Testis (tissue), 2 donors: ENCODE measurements at regions not wholly inside any gene's neighbourhood (a gene's known extent, or its start where the extent isn't known, plus 50 kb on each side); places are given as distances from the start of the nearest gene placed in this dataset.

Source experiments
- DNase-seq: peaks from one replicate; pipeline ENCODE4 v3.0.0-alpha.2; 2019
- H3K27ac ChIP-seq, 2 donors: fragments of 200-600 bp; sonication (generic); one replicate each; pipeline ENCODE4 v1.5.1; 2019
- H3K27me3 ChIP-seq: fragments of 200-600 bp; sonication (generic); one replicate; pipeline ENCODE4 v1.5.1; 2019
- H3K36me3 ChIP-seq: fragments of 200-600 bp; sonication (generic); one replicate; pipeline ENCODE4 v1.5.1; 2017; ENCODE audit warnings: low read depth; ENCODE audit errors: missing control alignments
- H3K4me1 ChIP-seq: fragments of 200-600 bp; sonication (generic); one replicate; pipeline ENCODE4 v1.5.1; 2019
- H3K4me3 ChIP-seq, 2 donors: fragments of 200-600 bp; sonication (generic); one replicate each; pipeline ENCODE4 v1.5.1; 2017 to 2019
- H3K9me3 ChIP-seq: fragments of 200-600 bp; sonication (generic); one replicate; pipeline ENCODE4 v1.5.1; 2017
- POLR2A ChIP-seq: fragments of 450-650 bp; IDR thresholded peaks from one replicate; pipeline ENCODE4 v1.6.1; 2017; ENCODE audit warnings: antibody characterized with exemption, mild to moderate bottlenecking, moderate library complexity
- WGBS, 2 donors: methylation state at CpG; one replicate each; pipeline ENCODE4 v1.1.5; 2018; 5-methylcytosine and 5-hydroxymethylcytosine counted together
- intact Hi-C: fragments of 100-400 bp; cut with DNase I; formaldehyde crosslinking; loops from one replicate; pipeline ENCODE4 v1.15.1; 2023; ENCODE audit warnings: low total_unique reads
- TF ChIP-seq, protein P1 (sequence below), 3 experiments: fragments of 450-650 bp in 2 of 3; fragments of 200-600 bp in 1 of 3; sonication (generic) in 1 of 3; IDR thresholded peaks; one replicate each; pipeline ENCODE4 v1.5.1; 2016 to 2019; ENCODE audit warnings: antibody characterized with exemption in 3 of 3, mild to moderate bottlenecking in 2 of 3, moderate library complexity in 1 of 3

DNA sequence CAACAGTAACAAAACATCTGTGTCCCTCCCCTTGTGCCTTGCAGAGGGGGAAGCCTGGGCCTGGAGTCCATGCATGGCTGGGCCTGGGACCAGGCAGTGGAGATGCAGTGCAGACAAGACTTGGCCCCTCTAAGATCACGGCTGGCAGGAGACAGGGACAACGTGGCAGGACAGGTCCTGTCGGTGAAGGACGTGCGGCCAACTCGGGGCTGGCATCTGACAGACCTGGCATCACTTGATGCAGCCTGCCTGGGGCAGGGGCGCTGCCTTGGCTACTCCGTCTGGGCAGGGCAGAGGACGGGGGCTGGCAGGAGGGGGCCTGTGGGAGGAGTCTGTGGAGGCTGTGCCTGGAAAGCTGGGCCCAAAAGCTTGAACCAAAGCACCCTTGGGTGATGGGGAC lies 112.1 kb downstream of the CPZ start:
- no peak overlapping the region for H3K27ac ChIP-seq
- WGBS, 2 donors: 80 to 89% methylated on average over 6 to 9 of the region's 9 CpGs
- H3K36me3 ChIP-seq: no peaks in the 10 kb centered on the region
- no peak for DNase-seq
- no peak overlapping the region for H3K4me3 ChIP-seq
- H3K27me3 ChIP-seq: no peaks in the 10 kb centered on the region
- H3K4me1 ChIP-seq: no peaks in the 10 kb centered on the region
- intact Hi-C loops: no loop called here
- no peaks in the 10 kb centered on the region for H3K9me3 ChIP-seq
- TF ChIP-seq, protein P1, sequence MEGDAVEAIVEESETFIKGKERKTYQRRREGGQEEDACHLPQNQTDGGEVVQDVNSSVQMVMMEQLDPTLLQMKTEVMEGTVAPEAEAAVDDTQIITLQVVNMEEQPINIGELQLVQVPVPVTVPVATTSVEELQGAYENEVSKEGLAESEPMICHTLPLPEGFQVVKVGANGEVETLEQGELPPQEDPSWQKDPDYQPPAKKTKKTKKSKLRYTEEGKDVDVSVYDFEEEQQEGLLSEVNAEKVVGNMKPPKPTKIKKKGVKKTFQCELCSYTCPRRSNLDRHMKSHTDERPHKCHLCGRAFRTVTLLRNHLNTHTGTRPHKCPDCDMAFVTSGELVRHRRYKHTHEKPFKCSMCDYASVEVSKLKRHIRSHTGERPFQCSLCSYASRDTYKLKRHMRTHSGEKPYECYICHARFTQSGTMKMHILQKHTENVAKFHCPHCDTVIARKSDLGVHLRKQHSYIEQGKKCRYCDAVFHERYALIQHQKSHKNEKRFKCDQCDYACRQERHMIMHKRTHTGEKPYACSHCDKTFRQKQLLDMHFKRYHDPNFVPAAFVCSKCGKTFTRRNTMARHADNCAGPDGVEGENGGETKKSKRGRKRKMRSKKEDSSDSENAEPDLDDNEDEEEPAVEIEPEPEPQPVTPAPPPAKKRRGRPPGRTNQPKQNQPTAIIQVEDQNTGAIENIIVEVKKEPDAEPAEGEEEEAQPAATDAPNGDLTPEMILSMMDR (IDR thresholded peaks at IDR 0.05): no peak
- no peak for TF ChIP-seq POLR2A

DNA sequence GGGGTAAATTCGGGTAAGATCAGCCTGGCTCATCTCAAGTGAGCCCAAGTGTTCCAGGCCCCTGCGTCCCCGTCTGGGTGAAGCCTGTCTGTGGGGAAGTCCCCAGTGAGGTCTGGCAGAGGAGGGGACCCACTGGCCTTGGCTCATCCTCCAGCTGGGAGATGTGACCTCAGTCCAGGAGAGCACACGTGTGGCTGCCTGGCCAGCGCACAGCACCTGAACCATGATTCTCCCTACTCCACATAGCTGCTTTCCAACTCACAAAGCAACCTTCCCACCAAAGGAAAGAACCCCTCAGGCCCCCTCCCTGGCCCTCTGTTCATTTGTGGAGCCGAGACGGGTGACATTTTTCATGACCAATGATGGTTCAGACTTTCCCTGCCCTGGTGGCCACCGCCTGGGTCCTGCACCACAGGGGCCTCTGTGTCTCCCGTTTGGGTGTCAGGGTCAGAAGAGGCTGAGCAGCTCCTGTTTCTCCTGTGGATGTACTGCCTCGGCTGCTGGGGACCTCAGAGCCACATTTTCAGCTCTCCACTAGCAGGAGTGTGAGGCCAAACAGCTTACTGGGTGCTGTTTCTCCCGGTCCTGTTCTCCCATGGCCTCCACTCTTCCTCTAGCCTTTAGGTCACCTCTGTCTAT lies 111.4 kb downstream of the CPZ start:
- intact Hi-C loops: no loop called here
- 62 to 70% methylated on average over 9 to 11 of the region's 11 CpGs for WGBS, 2 donors
- Histone ChIP-seq H3K9me3 (no peaks in the 10 kb centered on the region), H3K4me1 (no peaks in the 10 kb centered on the region), H3K27ac (no peak overlapping the region), H3K36me3 (no peaks in the 10 kb centered on the region), H3K4me3 (no peak overlapping the region), H3K27me3 (no peaks in the 10 kb centered on the region)
- TF ChIP-seq, protein P1 (IDR thresholded peaks at IDR 0.05): no peak
- no peak for TF ChIP-seq POLR2A
- DNase-seq: peak; percentile 5

DNA sequence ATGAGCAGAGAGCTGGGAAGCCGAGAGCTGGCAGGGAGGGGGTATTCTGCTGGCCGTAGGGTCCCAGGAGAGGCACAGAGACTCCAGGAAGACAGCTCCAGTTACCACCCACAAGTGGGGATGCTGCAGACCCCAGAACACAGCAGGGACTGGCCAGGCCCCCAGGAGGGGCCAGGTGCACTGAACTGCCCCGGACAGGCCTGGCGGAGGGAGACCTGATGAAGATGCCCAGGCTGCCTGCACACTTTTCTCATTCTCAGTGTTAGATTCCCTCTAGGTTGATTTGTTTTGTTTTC lies 110.8 kb downstream of the CPZ start:
- H3K27me3 ChIP-seq: no peaks in the 10 kb centered on the region
- no peaks in the 10 kb centered on the region for H3K36me3 ChIP-seq
- WGBS, 2 donors: 71 to 82% methylated on average over 4 of the region's 4 CpGs
- H3K9me3 ChIP-seq: no peaks in the 10 kb centered on the region
- no peak overlapping the region for H3K4me3 ChIP-seq
- no peak overlapping the region for H3K27ac ChIP-seq
- no peaks in the 10 kb centered on the region for H3K4me1 ChIP-seq
- TF ChIP-seq POLR2A: no peak
- TF ChIP-seq, protein P1 (IDR thresholded peaks at IDR 0.05): no peak
- no peak for DNase-seq
- intact Hi-C loops: no loop called here

- WGBS, 2 donors: 69 to 77% methylated on average over 13 to 15 of the region's 15 CpGs
- Histone ChIP-seq H3K4me1 (no peaks in the 10 kb centered on the region), H3K4me3 (no peak overlapping the region), H3K27me3 (no peaks in the 10 kb centered on the region), H3K9me3 (no peaks in the 10 kb centered on the region), H3K27ac (no peak overlapping the region), H3K36me3 (no peaks in the 10 kb centered on the region)
- TF ChIP-seq POLR2A: no peak
- TF ChIP-seq, protein P1 (IDR thresholded peaks at IDR 0.05): no peak
- DNase-seq: peak; percentile 8
- intact Hi-C loops: no loop called here
Measured at GRCh38 chr4:8702516-8703400, 110.2 kb downstream of the CPZ start.
